ENCODE measurements at regions not wholly inside any gene's neighbourhood (a gene's known extent, or its start where the extent isn't known, plus 50 kb on each side); places are given as distances from the start of the nearest gene placed in this dataset.
"Not testable (repeated sequence)": the region's sequence is repeated elsewhere in the genome, so short reads cannot be mapped to it uniquely, and the experiment has no call there.

- not testable (repeated sequence) for DNase-seq
Measured at GRCh38 chr7:32816409-32816948, 75.1 kb downstream of the KBTBD2 start.

- DNase-seq, result not testable (repeated sequence)
Measured at GRCh38 chr7:32814779-32815178, 76.8 kb downstream of the KBTBD2 start.

- no peak for DNase-seq
Measured at GRCh38 chr7:32809871-32810270, 81.7 kb downstream of the KBTBD2 start.

- DNase-seq, result no peak
Measured at GRCh38 chr7:32809347-32809746, 82.2 kb downstream of the KBTBD2 start.

- peak; percentile 34 for DNase-seq
Measured at GRCh38 chr7:32803406-32804141, 88.0 kb downstream of the KBTBD2 start.

GRCh38 chr7:32802305-32802910 is 89.2 kb downstream of the KBTBD2 start:
- no peak for DNase-seq

- not testable (repeated sequence) for DNase-seq
Measured at GRCh38 chr7:32793053-32793452, 98.5 kb downstream of the KBTBD2 start.

GRCh38 chr7:32790766-32791430 is 100.7 kb downstream of the KBTBD2 start:
- not testable (repeated sequence) for DNase-seq

GRCh38 chr7:32789266-32789665 is 102.3 kb downstream of the KBTBD2 start:
- not testable (repeated sequence) for DNase-seq

- DNase-seq, result not testable (repeated sequence)
Measured at GRCh38 chr7:32788174-32788573, 103.4 kb downstream of the KBTBD2 start.

- DNase-seq, result not testable (repeated sequence)
Measured at GRCh38 chr7:32785365-32785944, 106.1 kb downstream of the KBTBD2 start.

- DNase-seq, result not testable (repeated sequence)
Measured at GRCh38 chr7:32779895-32780294, 111.7 kb downstream of the KBTBD2 start.

GRCh38 chr7:32779167-32779566 is 112.4 kb downstream of the KBTBD2 start:
- no peak for DNase-seq

- DNase-seq, result not testable (repeated sequence)
Measured at GRCh38 chr7:32777041-32777666, 114.4 kb downstream of the KBTBD2 start.

GRCh38 chr7:32776318-32776717 is 115.2 kb downstream of the KBTBD2 start:
- DNase-seq, result not testable (repeated sequence)

GRCh38 chr7:32775809-32776208 is 115.8 kb downstream of the KBTBD2 start:
- not testable (repeated sequence) for DNase-seq

GRCh38 chr7:32774541-32774951 is 117.0 kb downstream of the KBTBD2 start:
- no peak for DNase-seq

GRCh38 chr7:32768866-32769510 is 122.6 kb downstream of the KBTBD2 start:
- DNase-seq, result not testable (repeated sequence)

GRCh38 chr7:32768338-32768737 is 123.2 kb downstream of the KBTBD2 start:
- DNase-seq, result not testable (repeated sequence)

GRCh38 chr7:32765649-32766251 is 125.8 kb downstream of the KBTBD2 start:
- peak; percentile 23 for DNase-seq

- DNase-seq, result no peak
Measured at GRCh38 chr7:32765185-32765584, 126.4 kb downstream of the KBTBD2 start.

- DNase-seq, result peak; percentile 3
Measured at GRCh38 chr7:32762925-32763293, 128.7 kb downstream of the KBTBD2 start.
